SK-N-SH treated with all-trans-retinoic acid at 6 μM for 48 hours (cell line): ENCODE measurements at regions not wholly inside any gene's neighbourhood (a gene's known extent, or its start where the extent isn't known, plus 50 kb on each side); places are given as distances from the start of the nearest gene placed in this dataset.

Source experiments
- ATAC-seq: fragments of 200-7000 bp; cut with Tn5 transposase; 3 replicates; pipeline ENCODE4 v1.9.1; 2020; ENCODE audit warnings: mild to moderate bottlenecking, moderate library complexity
- ARNTL ChIP-seq: fragments of 450-650 bp; formaldehyde crosslinking; IDR thresholded peaks from 2 replicates; pipeline ENCODE4 v1.5.0; 2020; ENCODE audit warnings: low read depth, mild to moderate bottlenecking, moderate library complexity, borderline replicate concordance
- GLIS3 ChIP-seq: fragments of 250-450 bp; sonication (Bioruptor Pico); IDR thresholded peaks from 2 replicates; pipeline ENCODE4 v1.5.0; 2020; ENCODE audit warnings: mild to moderate bottlenecking, moderate library complexity
- PPARA ChIP-seq: fragments of 250-450 bp; sonication (Bioruptor Pico); IDR thresholded peaks from 2 replicates; pipeline ENCODE4 v1.5.0; 2020; ENCODE audit warnings: mild to moderate bottlenecking, borderline replicate concordance
- SNAI2 ChIP-seq: fragments of 250-450 bp; sonication (Bioruptor Pico); IDR thresholded peaks from 2 replicates; pipeline ENCODE4 v1.5.0; 2020; ENCODE audit warnings: mild to moderate bottlenecking, moderate library complexity
- TCF4 ChIP-seq: fragments of 250-450 bp; sonication (Bioruptor Pico); IDR thresholded peaks from 2 replicates; pipeline ENCODE4 v1.8.0; 2021; ENCODE audit warnings: mild to moderate bottlenecking, moderate library complexity, borderline replicate concordance
- ZFP30 ChIP-seq: fragments of 450-650 bp; formaldehyde crosslinking; IDR thresholded peaks from 2 replicates; pipeline ENCODE4 v1.5.0; 2022; ENCODE audit warnings: mild to moderate bottlenecking, moderate library complexity
- TF ChIP-seq, protein P1 (sequence below): fragments of 250-450 bp; sonication (Bioruptor Pico); IDR thresholded peaks from 2 replicates; pipeline ENCODE4 v1.5.1; 2020; ENCODE audit warnings: low read depth, mild to moderate bottlenecking, moderate library complexity

DNA sequence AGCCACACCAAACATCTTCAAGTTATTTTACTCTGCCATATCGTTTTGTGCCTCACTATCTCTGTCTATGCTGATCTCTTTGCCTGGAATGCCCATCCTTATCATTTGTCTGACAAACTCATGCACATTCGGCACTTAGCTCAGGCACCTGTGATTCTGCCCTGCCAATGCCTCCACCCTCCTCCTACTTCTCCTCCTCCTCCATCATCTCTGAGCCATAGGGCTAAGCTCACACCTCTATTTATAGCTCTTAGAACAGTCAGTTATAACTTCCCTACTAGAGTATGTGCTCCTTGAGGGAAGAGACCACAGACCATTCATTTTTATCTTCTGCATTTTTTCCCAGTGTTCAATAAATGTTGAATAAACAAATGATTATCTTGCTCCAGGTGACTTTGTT lies 51.2 kb upstream of the CDK13 start:
- no peak for ATAC-seq
- TF ChIP-seq GLIS3 (CRISPR knock-in tag) (no peak), TCF4 (CRISPR knock-in tag) (no peak), PPARA (CRISPR knock-in tag) (no peak), ARNTL (CRISPR knock-in tag) (no peak), ZFP30 (CRISPR knock-in tag) (no peak), SNAI2 (CRISPR knock-in tag) (no peak)
- TF ChIP-seq, protein P1, sequence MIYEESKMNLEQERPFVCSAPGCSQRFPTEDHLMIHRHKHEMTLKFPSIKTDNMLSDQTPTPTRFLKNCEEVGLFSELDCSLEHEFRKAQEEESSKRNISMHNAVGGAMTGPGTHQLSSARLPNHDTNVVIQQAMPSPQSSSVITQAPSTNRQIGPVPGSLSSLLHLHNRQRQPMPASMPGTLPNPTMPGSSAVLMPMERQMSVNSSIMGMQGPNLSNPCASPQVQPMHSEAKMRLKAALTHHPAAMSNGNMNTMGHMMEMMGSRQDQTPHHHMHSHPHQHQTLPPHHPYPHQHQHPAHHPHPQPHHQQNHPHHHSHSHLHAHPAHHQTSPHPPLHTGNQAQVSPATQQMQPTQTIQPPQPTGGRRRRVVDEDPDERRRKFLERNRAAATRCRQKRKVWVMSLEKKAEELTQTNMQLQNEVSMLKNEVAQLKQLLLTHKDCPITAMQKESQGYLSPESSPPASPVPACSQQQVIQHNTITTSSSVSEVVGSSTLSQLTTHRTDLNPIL, result no peak
